CD4-positive, alpha-beta T cell treated with Interleukin-10 for 1 hour (primary cell): ENCODE measurements at regions not wholly inside any gene's neighbourhood (a gene's known extent, or its start where the extent isn't known, plus 50 kb on each side); places are given as distances from the start of the nearest gene placed in this dataset.
"Not testable (repeated sequence)": the region's sequence is repeated elsewhere in the genome, so short reads cannot be mapped to it uniquely, and the experiment has no call there.

Experiments
- DNase-seq: peaks from one replicate; pipeline ENCODE4 v3.0.0-alpha.2; 2020

DNA sequence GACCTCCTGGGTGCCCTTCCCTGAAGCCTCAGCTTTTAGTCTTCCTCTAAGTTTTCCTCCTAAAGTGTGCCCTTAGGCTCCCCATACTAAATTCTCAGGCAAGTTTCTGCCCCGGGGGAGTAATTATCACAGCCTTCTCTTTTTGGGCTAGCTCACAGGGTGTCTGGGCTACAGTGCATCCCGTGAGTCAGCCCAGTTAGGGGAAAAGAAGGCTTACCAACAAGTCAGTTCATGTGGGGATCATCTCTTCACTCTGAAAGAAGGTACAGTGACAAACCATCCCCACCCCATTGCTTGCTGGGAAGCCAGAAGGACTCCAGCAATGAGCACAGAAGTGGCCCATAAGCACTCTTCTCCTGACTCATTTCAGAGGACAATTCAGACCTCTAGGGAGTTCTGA lies 134.7 kb upstream of the FAM9C start:
- no peak for DNase-seq

GRCh38 chrX:13177921-13178566 lies 133.6 kb upstream of the FAM9C start:
- DNase-seq = no peak

DNA sequence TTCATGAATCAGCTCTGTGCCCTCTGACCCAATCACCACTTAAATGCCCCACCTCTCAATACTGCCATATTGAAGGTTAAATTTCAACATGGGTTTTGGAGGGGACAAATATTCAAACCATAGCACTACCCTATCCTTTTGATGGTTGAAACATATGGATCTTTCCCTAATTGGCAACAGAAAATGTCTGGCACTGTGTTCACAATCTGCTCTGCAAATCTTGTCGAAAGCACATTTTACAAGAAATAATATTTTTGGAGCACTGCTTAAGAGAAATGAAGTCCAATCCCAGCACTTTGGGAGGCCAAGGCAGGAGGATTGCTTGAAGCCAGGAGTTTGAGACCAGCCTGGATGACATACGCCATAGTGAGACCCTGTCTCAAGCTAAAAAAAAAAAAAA lies 130.6 kb upstream of the FAM9C start:
- no peak for DNase-seq

- DNase-seq = no peak
Observed at GRCh38 chrX:13170966-13171558, 126.6 kb upstream of the FAM9C start.

DNA sequence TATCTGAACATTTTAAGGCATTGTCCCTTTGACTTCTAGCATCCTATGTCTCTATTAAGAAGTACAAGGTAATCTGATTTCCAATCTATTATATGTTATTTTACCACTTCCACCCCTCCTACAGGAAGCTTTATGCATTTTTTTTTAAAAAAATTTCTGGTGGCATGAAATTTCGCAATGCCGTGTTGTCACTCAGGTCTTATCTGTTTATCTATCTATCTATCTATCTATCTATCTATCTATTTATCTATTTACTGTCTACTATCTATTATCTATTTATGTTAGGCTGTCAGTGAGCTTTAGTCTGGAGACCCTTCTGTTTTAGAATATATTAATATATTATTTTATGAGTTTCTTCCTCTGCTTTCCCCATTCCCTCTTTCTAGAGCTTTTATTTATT lies 125.3 kb upstream of the FAM9C start:
- no peak for DNase-seq

DNA sequence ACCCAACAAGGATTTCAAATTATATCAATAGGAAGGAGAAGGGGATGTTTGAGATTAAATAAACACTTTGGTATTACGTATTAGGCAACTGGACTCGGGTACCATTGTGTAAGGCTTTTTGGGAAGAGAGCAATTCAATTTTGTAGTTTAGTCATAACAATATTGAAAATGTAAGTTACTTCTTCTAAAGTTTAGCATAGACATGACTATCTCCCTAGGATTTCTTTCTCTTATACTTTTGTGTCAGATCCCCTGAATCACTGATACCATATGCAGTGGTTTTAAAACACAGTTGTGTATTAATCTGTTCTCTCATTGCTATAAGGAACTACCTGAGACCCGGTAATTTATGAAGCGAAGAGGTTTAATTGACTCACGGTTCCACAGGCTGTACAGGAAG lies 123.8 kb upstream of the FAM9C start:
- no peak for DNase-seq

DNA sequence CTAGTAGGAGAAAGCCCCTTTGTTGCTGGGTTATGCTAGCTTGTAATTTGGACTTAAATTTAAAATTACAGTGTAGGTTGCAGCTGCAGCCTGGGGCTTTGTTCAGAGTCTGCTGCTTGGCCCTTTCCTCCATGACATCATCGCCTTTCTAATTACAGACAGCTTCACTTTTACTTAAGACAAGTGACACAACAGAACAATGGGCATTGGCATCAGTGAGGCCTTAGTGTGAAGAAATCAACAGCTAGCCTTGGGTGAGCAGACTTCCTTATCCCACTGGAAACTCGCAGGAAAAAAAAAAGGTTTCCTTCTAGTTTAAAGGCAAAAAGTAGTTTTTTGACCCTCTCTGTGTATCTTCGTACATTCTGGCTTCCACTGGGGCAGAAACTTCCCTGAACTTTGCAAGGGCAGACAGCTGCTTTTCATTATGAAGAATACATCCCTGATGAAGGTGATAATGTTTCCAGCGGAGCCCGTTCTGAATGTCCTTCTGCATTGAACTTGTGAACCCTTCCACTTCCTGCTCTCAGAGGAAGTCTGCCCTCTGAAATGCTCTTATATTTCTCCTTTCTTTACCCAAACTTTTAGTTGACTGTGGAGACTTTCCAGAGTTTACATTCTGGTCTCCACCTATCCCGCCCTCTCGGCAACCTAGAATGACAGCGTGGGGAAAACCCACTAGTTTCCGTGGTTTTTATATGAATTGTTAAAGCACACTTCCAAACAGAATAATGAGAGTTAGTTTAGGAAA lies 123.2 kb upstream of the FAM9C start:
- peak; percentile 12 for DNase-seq

DNA sequence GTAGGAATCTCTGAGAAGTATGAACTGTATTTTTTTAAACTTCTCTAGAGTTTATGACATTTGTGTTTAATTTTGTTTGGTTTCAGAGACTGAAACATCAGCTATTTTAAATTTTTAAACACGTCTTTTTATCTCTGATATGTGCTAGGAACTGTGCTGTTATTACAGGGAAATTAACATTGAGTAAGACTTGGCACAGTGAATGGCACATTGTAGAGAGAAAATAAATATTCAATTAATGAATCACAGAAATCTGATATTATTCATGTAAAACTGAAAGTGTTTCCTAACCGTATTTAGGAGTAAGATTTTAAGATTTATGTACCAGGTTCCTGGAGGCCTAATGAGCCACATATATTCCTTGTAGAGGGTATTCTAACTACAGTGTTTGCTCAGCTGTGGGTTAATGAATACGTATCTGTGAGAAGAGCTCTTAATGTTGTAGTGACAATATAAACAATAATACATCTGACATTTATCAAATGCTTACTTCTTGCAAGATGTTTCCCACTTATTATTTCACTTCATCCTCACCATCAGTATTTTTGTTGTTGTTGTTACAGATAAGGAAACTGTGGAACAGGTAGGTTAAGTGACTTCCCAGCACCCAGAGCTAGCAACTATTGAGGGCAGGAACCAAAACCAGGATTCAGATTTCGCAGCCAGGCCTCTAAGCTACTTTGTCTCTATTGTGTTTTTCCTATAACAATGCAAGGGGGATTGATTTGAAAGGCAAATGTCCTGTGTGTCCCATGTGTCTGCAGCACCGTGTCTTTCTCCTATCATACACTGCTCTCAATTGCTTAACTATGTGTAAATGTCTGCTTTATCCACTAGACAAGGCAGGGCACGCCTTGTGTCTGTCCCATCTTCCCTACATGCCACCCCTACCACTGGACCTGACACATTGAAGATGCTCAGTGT lies 121.1 kb upstream of the FAM9C start:
- DNase-seq = no peak

DNA sequence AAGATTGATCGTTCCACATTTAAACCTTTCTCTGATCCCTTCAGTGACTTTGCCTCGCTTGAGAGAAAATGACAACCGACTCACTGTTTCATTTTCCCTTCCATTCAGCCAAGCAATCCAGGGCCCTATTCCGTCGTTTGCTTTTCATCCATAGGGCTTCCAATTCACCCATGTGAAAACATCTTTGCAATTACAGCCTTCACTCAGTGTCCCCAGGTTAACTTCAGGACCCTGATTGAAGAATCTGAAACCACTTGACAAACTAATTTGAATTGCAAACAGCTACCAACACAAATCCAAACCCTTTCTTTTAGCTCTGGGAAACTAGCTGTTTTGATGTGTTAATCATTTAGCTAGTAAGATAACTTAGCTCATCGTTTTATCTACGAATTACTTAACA lies 120.2 kb upstream of the FAM9C start:
- no peak for DNase-seq

- DNase-seq = no peak
Observed at GRCh38 chrX:13162772-13163410, 118.5 kb upstream of the FAM9C start.

- no peak for DNase-seq
Observed at GRCh38 chrX:13159886-13160285, 115.5 kb upstream of the FAM9C start.

DNA sequence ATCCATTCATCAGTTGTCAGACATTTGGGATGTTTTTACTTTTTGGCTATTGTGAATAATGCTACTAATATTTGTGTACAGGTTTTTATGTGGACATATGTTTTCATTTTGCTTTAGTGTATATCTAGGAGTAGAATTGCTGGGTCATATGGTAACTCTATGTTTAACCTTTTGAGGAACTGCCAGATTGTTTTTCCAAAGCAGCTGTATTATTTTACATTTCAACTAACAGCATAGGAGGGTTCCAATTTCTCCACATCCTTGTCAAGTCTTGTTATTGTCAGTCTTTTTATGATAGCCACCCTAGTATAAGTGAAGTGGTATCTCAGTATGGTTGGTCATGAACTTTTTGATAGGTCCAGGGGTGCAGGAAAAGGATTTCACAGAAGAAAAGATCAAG lies 114.5 kb upstream of the FAM9C start:
- no peak for DNase-seq

DNA sequence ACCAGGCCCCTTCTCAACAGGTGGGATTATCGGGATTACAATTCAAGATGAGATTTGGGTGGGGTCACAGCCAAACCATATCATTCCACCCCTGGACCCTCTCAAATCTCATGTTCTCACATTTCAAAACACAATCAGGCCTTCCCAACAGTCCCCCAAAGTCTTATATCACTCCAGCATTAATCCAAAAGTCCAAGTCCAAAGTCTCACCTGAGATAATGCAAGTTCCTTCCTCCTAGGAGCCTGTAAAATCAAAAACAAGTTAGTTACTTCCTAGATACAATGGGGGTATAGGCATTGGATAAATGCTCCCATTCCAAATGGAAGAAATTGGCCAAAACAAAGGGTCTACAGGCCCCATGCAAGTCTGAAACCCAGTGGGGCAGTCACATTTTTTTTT lies 111.1 kb upstream of the FAM9C start:
- not testable (repeated sequence) for DNase-seq

DNA sequence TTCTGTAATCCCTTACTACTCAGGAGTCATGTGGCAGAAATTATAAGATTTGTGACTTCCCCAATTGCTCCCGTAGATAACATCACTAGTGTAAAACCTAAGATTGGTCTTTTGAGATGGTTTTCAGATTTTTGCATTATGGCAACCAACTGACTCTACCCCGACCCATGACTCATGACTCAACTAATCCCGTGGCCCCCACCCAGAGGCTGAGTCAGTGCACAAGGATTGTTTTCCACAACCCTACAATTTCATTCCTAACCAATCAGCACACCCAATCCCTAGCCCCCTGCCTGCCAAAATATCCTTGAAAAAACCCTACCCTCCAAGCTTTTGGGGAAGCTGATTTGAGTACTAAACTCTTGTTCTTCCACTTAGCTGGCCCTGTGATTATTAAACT lies 109.4 kb upstream of the FAM9C start:
- DNase-seq = no peak

GRCh38 chrX:13152518-13153185 lies 108.2 kb upstream of the FAM9C start:
- no peak for DNase-seq

GRCh38 chrX:13151828-13152517 lies 107.6 kb upstream of the FAM9C start:
- peak; percentile 80 for DNase-seq

- no peak for DNase-seq
Observed at GRCh38 chrX:13149702-13150350, 105.4 kb upstream of the FAM9C start.

GRCh38 chrX:13147733-13148132 lies 103.3 kb upstream of the FAM9C start:
- DNase-seq = no peak

- DNase-seq = no peak
Observed at GRCh38 chrX:13147147-13147546, 102.7 kb upstream of the FAM9C start.

- no peak for DNase-seq
Observed at GRCh38 chrX:13144927-13145655, 100.7 kb upstream of the FAM9C start.
